ENCODE measurements at regions not wholly inside any gene's neighbourhood (a gene's known extent, or its start where the extent isn't known, plus 50 kb on each side); places are given as distances from the start of the nearest gene placed in this dataset.

DNA sequence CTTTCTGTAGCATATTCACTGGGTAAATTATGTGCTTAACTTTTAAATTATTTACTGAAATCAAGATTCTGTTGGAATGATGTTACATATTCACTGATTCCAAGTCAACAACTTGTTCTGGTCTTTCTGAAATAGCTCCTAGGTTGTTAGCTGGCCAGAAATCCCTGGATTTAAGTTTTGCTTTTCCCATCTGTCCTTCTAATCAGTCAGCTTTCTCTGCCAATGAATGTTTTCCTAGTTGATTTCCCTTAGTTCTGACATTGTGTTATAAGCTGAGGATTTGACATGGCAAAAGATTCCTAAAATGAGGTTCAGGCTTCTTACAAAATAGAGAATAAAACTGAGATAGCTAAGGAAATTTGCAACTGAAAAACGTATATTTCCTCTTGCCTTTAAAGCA lies 1479.6 kb downstream of the MRPL39 start:
- no peak for DNase-seq (ENCODE audit: low read depth in 3 of 3)

DNA sequence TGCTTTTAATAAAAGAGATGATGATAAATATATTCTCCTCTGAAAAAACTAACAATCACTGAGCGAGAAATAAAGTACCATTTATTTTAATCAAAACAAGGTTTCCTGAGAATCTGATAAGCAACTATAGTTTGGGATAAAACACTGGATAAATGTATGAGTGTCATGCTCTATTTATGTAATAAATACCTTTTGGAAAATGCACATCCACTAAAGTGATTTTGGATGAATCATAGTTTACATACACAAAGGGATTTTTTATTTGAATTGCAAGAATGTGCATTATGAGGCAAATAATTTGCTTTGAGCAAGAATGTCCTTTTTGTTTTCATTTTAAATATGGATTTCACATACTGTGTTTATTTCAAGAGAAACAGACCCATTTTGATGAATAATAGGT lies 1483.5 kb downstream of the MRPL39 start:
- no peak for DNase-seq (ENCODE audit: low read depth in 3 of 3)

DNA sequence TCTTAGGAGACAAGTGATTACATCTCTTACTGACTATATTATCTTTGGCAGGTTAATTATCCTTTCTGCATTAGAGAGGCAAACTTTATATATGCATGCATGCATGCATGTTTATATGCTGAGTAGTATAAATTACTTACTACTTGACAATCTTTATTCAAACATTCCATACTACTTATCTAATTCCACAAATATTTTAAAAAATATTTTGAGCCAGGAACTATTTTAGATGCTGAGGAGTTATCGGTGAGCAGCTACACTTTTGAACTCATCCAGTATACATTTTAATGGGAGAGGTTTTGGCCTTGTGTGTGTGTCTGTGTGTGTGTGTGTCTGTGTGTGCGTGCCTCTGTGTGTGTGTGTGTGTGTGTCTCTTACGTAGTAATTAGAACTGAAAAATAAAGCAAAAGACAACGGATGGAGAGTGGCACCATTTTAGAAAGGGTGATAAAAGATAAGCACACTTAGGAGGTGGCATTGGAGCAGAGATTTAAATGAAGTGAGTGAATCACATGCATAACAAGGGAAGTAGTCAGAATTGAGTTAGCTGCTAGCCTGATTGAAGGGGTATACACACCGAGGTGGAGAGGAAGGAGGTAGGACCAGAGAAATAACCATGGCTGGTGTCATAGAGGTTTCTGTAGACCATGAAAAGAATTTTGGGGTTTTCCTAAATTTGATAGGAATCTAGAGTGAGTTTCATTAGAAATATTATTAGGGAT lies 1488.4 kb downstream of the MRPL39 start:
- DNase-seq (ENCODE audit: low read depth in 3 of 3) = no peak

DNA sequence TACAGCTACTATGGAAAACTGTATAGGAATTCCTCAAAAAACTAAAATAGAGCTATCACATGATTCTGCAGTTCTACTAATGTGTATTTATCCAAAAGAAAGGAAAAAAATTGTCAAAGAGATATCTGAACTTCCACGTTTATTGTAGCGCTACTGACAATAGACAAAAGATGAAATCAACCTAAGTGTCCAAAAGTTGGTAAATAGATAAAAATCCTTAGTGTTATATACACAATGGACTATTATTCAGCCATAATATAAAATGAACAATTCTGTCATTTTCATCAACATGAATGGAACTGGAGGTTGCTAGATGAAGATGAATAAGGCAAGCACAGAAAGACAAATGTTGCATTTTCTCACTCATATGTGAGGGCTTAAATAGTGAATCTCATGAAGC lies 1492.1 kb downstream of the MRPL39 start:
- DNase-seq (ENCODE audit: low read depth in 3 of 3) = no peak

DNA sequence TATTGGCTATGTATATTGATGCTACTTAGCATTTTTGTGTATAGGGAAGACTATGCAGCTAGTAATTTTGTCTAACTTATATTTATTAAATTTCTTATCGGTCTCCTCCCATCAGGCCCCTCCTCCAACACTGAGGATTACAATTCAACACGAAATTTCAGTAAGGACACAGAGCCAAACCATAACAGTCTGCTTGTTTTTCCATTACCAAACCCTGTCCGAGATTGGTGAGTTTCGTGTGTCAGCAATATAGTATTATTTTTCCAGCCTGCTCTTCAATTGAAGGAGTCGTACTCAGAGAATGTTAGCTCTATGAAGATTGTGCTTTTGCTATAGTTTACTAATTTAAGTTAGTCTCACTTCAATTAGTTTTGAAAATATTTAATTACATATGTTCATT lies 1495.3 kb downstream of the MRPL39 start:
- no peak for DNase-seq (ENCODE audit: low read depth in 3 of 3)

DNA sequence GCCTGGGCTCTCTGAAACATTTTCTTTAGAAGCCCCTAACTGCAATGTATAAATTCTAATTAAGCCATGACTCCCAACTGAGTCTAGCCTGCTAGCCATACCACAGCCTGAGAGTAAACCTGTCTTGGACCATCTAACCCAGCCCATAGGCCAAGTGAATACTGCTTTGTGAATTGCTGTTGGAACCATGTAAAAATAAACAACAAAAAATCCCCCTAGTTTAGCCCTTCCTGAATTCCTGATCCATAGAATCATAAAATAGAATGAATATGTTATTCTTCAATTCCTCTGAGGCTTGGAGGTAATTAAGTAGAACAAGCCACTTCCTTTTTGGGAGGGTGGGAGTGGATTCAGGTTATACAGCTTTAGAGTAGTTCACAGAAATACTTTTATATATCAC lies 1496.4 kb downstream of the MRPL39 start:
- DNase-seq (ENCODE audit: low read depth in 3 of 3) = no peak

DNA sequence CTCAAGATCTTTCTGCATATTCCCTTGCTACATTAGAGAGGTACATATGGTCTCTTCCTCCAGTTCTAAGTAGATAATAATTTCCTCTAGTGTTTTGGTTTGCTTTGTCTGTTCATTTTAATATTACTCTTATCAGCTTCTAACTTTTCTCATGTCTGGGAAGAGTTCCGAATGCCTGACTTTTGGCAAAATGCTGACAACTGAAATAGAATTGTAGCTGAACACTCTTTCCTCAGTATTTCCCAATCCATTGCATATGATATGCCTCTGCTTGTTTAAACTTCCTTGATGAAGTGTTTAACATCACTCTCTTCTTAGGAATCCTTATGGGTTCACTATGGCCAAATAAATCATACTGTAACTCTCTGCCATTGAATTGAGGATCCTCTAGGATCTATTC lies 1510.1 kb downstream of the MRPL39 start:
- DNase-seq (ENCODE audit: low read depth in 3 of 3) = no peak

DNA sequence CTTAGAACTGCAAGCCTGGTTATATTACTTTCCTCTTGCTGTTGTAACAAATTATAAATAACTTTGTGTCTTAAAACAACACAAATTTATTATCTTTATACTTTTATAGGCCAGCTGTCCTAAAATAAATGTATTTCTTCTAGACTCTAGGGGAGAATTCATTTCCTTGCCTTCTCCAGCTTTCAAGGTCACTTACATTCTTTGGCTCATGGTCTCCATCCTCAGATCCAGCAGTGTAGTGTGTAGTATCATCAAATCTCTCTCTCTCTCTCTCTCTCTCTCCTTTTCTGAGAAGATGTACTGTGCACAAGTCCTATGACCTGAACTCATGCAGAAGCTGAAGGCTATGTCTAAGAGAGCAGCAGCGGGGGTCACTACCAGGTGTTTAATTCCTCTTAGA lies 1510.6 kb downstream of the MRPL39 start:
- no peak for DNase-seq (ENCODE audit: low read depth in 3 of 3)

DNA sequence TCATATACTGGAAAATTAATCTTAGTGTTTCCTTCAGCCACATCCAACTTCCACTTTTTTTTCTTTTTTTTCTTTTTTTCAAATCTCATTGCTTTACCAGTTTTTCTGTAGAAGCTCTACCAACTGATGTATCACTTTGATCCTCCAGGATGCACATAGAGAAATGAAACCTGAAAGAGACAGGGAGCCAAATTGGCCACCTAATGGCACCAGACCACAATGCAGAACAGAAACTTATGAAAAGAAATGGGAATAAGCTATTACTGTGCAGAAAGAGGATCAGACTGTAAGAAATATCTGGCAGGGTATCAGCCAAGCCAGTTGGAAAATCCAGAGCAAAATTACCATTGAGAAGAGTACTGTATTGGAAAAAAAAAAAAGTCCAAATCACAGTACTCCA lies 1514.2 kb downstream of the MRPL39 start:
- DNase-seq (ENCODE audit: low read depth in 3 of 3) = no peak

DNA sequence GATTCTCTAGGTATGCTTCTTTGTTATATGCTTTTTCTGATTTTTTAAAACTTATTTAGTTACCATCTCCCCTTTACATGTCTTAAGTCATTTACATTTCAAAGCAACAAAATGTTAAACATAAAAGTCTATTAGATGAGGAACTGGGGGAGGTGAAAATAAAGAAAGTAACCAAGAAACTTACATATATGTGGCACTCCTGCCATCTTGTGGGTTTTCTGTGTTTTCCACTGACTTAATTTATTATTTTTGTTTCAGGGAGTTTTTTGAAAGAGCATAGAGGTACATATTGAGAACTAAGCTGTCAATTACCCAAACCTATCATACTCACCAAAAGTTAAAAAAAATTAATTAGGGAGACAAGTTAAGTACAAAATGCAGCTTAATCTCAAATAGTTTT lies 1531.1 kb downstream of the MRPL39 start:
- no peak for DNase-seq (ENCODE audit: low read depth in 3 of 3)

DNA sequence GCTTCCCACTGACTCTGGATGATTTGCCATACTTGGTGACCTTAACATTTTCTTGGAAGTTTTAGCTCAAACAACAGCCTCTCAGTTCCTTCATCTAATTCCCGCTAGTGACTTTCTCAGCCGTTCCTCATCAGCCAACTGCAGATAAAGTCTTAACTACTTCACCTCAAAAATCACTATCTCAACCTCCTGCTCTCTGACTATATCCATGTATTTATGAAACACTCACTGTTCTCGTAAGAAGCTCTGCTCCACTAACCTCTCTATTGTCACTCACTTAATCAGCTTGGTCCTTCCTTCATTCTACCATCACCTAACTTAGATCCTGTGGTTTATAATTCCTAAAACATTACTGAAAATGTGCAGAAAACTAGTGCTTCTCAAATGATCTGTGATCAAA lies 1551.6 kb downstream of the MRPL39 start:
- no peak for DNase-seq (ENCODE audit: low read depth in 3 of 3)

DNA sequence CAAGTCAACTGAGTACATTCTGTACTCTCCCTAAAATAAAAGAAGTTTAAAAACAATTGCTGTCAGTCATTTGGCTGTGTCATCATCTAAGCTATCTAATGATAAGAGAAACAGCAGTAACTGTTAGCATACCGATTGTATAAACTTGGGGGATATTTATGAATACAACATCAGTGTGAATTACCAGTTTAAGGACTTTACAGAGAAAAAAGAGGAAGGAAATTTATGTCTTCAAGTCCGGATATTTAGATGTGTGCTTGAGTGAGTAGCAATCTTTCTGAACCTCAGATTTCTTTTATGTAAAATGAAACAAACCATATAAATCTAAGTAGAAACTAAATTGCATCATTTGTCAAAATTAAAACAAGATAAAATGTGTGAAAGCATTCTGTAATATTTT lies 1557.0 kb downstream of the MRPL39 start:
- no peak for DNase-seq (ENCODE audit: low read depth in 3 of 3)

DNA sequence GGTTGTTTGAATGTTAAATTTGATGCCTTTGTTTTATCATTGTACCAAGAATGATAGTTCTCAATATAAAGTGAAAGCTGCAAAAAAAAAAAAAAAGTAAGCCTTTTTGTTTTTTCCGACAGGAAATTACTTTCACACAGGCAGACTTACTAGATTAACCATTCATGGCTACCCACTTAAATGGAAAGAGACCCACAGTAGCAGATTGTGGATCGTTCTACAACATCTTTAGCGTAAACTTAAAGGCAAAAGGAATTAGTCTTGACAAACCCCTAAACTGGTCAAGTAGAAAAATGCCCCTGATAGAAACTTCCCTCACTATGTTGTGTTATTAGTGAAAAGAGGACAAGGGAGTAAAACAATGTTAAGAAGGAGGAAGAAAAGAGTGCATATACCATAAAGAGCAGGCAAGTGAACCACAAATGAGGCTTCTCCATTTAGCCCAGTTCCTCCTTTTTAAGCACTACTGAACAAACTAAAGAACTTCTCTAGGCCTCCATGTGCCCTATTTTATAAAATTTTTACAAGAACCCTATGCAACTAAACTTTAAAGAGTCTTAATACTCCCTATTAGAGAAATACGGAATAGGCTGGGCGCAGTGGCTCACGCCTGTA lies 1560.3 kb downstream of the MRPL39 start:
- DNase-seq (ENCODE audit: low read depth in 3 of 3) = no peak

DNA sequence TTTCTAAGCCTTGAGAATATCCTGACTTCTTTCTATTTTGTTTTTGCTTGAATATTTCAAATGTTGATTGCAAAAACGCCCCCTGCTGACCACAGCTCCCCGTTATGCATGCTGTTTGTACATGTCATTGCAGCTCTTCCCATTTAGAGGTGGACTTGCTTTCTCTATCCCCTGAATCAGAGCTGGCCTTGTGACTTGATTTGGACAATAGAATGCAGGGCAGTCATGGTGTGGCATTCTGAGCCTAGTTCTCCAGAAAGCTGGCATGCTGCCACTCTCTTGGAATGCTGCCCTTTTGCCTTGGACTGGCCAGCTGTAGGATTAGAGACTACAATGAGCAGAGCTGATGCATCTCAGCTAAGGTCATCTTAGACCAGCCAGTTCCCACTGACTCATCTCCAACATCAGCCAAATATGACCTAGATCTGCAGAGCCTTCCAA lies 1561.5 kb downstream of the MRPL39 start:
- no peak for DNase-seq (ENCODE audit: low read depth in 3 of 3)

DNA sequence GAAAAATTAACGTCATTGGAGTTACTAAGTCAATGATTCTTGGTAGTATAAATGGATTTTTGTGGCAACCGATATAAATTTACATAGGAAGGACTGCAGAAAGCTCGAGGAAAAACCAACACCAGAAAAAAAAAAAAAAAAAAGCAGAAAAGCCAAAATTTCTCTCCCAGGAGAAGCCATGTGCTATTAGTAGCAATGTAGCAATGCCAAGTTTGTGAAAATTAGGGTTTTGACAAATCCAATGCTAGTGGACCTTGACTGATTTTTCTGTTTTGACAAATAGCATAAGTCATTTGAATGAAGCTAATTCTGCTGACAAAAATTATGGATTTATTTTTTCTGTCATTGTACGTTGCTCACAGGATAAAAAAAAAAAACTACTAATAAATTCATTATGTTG lies 1561.9 kb downstream of the MRPL39 start:
- no peak for DNase-seq (ENCODE audit: low read depth in 3 of 3)

DNA sequence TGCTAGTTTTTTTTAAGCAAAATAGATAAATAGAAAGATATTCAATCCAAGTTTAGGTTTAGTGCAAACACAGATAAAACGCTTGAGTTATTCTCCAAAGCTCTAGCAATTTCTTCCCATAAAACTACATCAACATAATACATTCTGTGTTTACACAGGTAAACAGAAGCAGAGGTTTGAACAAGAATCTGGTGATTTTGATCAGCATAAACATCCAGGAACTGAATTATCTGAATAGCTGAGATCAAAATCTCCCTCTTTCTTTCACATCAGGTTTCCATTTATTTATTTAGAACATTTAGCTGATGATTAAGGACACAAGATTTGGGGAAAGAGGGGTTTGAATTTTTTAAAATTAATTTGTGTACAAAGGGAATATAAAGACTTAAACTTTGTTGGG lies 1564.6 kb downstream of the MRPL39 start:
- no peak for DNase-seq (ENCODE audit: low read depth in 3 of 3)

DNA sequence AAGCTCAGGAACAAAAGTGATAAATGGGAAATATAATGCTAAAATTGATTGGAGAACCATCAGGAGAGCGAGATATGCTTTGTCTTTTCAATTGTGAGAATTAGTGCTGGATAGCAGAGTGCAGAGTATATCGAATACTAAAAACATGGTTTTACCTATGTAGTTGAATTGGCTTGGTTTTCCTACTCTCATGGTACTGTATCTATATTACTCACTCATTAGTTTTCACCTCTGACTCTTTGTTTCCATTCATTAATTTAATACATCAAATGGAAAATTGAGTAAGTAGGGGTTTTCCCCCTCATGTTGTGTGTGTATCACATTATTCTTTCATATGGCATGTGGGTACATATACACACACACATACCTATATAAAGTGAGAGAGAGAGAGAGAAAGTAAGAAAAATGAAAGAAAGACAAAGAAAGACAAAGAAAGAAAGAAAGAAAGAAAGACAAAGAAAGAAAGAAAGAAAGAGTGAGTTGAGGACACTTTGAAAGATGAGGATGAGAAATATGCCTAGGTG lies 1574.5 kb downstream of the MRPL39 start:
- DNase-seq (ENCODE audit: low read depth in 3 of 3) = no peak

DNA sequence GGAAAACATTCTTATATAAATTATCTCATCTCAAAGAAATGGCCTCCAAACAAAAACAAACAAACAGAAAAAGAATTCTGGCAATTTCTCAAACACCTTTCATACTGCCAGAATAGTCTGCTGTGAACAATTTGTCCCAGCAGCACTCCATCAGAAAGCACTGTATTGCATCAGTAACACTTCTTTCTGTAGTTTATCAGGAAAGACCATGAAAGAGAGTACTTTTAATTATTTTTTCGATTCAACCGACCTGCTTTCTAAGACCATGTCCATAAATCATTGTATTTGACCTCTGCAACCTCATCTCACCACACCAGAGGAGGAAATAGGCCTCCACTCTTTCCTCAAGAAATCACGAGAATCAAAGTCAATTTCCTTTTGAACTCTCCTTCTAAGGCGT lies 1579.9 kb downstream of the MRPL39 start:
- no peak for DNase-seq (ENCODE audit: low read depth in 3 of 3)

DNA sequence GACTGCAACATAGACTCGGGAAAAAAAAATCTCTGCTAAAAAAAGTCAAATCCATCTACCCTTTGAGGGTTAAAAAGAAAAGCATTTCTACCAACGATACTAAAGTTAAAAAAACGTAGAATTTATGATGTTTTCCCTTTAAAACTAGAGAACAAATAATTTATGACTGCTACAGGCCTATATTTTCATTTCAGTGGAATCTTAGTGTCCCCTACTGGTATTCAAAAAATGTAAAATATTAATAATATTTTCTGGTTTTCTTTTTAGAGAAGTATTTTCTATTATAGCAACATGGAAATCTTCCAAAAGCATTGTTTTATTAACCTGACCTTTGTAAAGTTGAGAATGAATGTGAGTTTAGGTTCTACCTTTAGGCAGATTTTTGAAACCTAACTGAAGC lies 1582.2 kb downstream of the MRPL39 start:
- no peak for DNase-seq (ENCODE audit: low read depth in 3 of 3)

DNA sequence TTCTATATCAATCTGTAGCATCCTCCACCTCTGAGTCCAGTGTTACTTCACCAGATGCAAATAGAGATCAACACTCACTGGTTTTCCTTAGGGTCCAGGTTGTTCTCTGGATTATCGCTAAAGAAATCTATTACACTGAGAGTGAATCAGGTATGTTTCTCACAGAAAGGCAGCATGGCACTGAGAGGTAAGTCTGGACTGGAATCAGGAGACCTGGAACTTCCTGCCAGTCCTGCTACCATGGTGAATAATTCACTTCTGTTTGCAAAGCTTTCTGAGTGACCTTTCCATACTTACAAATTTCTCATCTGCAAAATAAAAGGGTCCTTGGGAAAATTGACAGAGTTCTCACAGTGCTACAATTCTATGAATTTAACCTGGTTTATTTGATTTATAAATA lies 1583.3 kb downstream of the MRPL39 start:
- no peak for DNase-seq (ENCODE audit: low read depth in 3 of 3)

DNA sequence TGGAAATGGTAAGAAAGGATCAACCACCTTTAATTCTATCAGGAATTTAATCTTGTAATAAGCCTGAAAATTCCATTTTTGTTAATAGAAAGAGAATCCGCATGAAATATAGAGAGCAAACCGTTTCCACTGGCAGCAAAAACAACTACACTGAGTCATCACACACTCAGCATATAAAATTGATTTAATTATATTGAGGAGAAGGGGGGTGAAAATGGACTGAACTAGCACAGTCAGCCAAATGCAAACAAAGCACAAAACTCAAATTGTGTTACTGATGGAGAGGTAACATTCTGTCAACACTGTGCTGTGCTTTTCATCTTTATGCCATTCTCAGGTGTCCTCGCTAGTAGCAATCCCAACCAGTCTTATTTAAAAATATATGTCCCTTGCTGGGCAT lies 1583.9 kb downstream of the MRPL39 start:
- no peak for DNase-seq (ENCODE audit: low read depth in 3 of 3)

DNA sequence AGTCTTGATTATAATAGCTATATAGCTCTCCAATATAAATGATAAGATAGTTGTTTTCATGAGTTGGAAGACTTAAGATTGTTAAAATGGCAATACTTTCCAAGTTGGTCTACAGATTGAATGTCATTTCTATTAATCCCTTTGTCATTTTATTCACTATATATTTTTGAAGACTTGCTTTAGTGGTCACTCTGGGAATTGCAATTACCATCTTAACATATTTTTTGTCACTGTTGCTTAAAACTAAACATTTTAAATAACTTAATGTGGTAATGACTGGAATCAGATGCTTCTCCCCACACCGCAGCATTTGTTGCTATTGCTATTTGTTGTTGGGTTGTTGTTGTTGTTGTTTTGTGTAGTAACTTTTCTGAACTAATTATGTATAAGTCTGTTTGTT lies 1592.9 kb downstream of the MRPL39 start:
- no peak for DNase-seq (ENCODE audit: low read depth in 3 of 3)

DNA sequence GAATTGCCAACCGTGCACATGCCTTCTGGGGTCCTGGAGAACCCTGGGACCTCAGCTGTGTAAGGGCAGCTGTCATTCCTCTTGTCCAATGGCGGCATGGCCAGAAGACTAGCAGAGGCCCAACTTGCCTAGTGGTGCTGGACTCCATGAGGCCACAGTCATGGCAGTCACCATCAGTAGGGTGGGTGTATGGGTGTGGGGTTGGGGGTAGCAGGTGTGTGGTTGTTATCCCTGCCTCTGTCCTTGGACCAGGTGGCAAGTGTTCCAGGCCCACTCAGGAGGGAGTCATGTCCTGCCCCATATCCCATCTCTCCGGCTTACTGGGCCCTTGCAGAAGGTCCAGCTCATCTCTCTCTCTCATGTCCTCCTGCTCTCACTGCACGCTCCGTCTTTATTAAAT lies 1596.2 kb downstream of the MRPL39 start:
- no peak for DNase-seq (ENCODE audit: low read depth in 3 of 3)

DNA sequence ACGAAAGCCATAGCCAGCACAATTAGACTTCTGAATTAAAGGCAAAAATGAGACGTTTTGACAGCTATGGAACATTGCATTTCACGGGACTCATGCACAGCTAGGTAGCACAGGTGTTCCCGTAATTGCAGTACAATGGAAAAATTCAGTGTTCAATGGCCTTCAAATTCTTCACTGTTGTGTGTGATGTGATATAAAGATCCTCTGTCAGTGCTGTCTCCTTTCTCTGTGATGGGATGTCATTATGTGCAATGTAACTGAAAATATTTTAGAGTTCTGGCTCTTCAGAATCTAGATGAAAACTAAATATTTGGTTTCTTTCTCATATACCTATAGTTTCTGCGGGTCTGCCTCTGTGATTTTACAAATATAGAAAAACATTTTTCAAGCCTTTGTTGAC lies 1599.7 kb downstream of the MRPL39 start:
- no peak for DNase-seq (ENCODE audit: low read depth in 3 of 3)

All from stimulated activated CD4-positive, alpha-beta T cell treated with anti-CD3 and anti-CD28 coated beads, TNF-alpha, amount 100 ng/mL, for 48 hours (primary cell).